Upper lobe of left lung (tissue), 4 donors: ENCODE measurements at regions not wholly inside any gene's neighbourhood (a gene's known extent, or its start where the extent isn't known, plus 50 kb on each side); places are given as distances from the start of the nearest gene placed in this dataset.

Source experiments
- EP300 ChIP-seq, 4 donors: sonication (generic); formaldehyde crosslinking; IDR thresholded peaks; one replicate each; pipeline ENCODE4 v1.5.1; 2017; ENCODE audit warnings: antibody characterized with exemption in 4 of 4, control low read depth in 2 of 4
- POLR2A ChIP-seq, 4 donors: fragments of 450-650 bp; IDR thresholded peaks; one replicate each; pipeline ENCODE4 v1.5.1; 2016 to 2017; ENCODE audit warnings: antibody characterized with exemption in 4 of 4, mild to moderate bottlenecking in 2 of 4
- POLR2AphosphoS5 ChIP-seq, 2 donors: sonication (generic); formaldehyde crosslinking; IDR thresholded peaks; one replicate each; pipeline ENCODE4 v1.5.1; 2017; ENCODE audit warnings: antibody characterized with exemption in 2 of 2
- TF ChIP-seq, protein P1 (sequence below), 6 experiments: fragments of 450-650 bp in 4 of 6; fragments of 200-600 bp in 2 of 6; sonication (generic) in 2 of 6; IDR thresholded peaks; one replicate each; pipeline ENCODE4 v1.5.1; 2016 to 2019; ENCODE audit warnings: antibody characterized with exemption in 6 of 6

DNA sequence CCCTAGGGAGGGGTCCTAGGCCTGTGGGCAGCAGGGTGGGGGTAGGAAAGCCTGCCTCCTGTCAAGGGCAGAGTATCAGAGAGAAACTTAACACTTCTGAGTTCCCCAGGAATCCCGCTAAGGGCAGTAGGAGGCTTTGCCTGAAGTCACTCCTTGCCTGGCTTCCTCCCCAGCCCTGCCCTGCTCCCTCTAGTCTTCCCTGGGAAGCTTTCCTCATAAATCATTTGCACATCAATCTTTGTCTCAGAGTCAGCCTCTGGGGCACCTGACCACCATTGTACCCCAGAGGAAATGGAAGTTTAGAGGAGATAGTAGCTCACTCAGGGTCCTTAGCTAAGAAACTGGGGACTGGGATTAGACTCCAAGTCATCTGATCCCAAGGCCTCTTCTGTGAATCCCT is 129.4 kb upstream of the TLE3 start:
- TF ChIP-seq, protein P1, sequence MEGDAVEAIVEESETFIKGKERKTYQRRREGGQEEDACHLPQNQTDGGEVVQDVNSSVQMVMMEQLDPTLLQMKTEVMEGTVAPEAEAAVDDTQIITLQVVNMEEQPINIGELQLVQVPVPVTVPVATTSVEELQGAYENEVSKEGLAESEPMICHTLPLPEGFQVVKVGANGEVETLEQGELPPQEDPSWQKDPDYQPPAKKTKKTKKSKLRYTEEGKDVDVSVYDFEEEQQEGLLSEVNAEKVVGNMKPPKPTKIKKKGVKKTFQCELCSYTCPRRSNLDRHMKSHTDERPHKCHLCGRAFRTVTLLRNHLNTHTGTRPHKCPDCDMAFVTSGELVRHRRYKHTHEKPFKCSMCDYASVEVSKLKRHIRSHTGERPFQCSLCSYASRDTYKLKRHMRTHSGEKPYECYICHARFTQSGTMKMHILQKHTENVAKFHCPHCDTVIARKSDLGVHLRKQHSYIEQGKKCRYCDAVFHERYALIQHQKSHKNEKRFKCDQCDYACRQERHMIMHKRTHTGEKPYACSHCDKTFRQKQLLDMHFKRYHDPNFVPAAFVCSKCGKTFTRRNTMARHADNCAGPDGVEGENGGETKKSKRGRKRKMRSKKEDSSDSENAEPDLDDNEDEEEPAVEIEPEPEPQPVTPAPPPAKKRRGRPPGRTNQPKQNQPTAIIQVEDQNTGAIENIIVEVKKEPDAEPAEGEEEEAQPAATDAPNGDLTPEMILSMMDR (IDR thresholded peaks at IDR 0.05), result no peak
- TF ChIP-seq POLR2A (IDR thresholded peaks at IDR 0.05) (no peak), EP300 (IDR thresholded peaks at IDR 0.05) (no peak), POLR2AphosphoS5 (IDR thresholded peaks at IDR 0.05) (no peak)
